ENCODE measurements at regions not wholly inside any gene's neighbourhood (a gene's known extent, or its start where the extent isn't known, plus 50 kb on each side); places are given as distances from the start of the nearest gene placed in this dataset.

GRCh38 chr2:41884718-41885117 is 163.1 kb upstream of the PKDCC start:
- Histone ChIP-seq H3K27me3 (replicated peaks; ENCODE audit: insufficient read depth, low read depth, low read length, poor library complexity) (no peaks in the 10 kb centered on the region), H3K4me1 (ENCODE audit: insufficient read depth, low read length, poor library complexity, severe bottlenecking) (no peaks in the 10 kb centered on the region), H3K9me3 (ENCODE audit: low read depth, low read length, poor library complexity, severe bottlenecking) (no peaks in the 10 kb centered on the region), H3K36me3 (ENCODE audit: insufficient read depth, low read length, poor library complexity, severe bottlenecking) (no peaks in the 10 kb centered on the region), H3K4me3 (ENCODE audit: low read depth, low read length, poor library complexity, severe bottlenecking) (no peak overlapping the region), H3K27ac (ENCODE audit: low read depth, low read length, poor library complexity, severe bottlenecking) (no peak overlapping the region)
- CTCF ChIA-PET: no interaction called here
- no TSS peak for BruUV-seq (replicated peaks)
- intact Hi-C loops (cut with micrococcal nuclease; ENCODE audit: unreplicated experiment): no loop called here
- POLR2A ChIA-PET (ENCODE audit: low non-redundant PET): no interaction called here
- no peak for DNase-seq (ENCODE audit: low spot score)
- TF ChIP-seq, protein P1, sequence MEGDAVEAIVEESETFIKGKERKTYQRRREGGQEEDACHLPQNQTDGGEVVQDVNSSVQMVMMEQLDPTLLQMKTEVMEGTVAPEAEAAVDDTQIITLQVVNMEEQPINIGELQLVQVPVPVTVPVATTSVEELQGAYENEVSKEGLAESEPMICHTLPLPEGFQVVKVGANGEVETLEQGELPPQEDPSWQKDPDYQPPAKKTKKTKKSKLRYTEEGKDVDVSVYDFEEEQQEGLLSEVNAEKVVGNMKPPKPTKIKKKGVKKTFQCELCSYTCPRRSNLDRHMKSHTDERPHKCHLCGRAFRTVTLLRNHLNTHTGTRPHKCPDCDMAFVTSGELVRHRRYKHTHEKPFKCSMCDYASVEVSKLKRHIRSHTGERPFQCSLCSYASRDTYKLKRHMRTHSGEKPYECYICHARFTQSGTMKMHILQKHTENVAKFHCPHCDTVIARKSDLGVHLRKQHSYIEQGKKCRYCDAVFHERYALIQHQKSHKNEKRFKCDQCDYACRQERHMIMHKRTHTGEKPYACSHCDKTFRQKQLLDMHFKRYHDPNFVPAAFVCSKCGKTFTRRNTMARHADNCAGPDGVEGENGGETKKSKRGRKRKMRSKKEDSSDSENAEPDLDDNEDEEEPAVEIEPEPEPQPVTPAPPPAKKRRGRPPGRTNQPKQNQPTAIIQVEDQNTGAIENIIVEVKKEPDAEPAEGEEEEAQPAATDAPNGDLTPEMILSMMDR (conservative IDR thresholded peaks at IDR 0.05; ENCODE audit: low read depth, low read length): no peak
- TF ChIP-seq EZH2 (IDR thresholded peaks at IDR 0.05; ENCODE audit: borderline replicate concordance, low read depth, low read length, poor library complexity, severe bottlenecking): no peak

GRCh38 chr2:41886145-41886664 is 161.6 kb upstream of the PKDCC start:
- Histone ChIP-seq H3K27ac (ENCODE audit: low read depth, low read length, poor library complexity, severe bottlenecking) (no peak overlapping the region), H3K9me3 (ENCODE audit: low read depth, low read length, poor library complexity, severe bottlenecking) (no peaks in the 10 kb centered on the region), H3K36me3 (ENCODE audit: insufficient read depth, low read length, poor library complexity, severe bottlenecking) (no peaks in the 10 kb centered on the region), H3K4me3 (ENCODE audit: low read depth, low read length, poor library complexity, severe bottlenecking) (no peak overlapping the region), H3K27me3 (replicated peaks; ENCODE audit: insufficient read depth, low read depth, low read length, poor library complexity) (no peaks in the 10 kb centered on the region), H3K4me1 (ENCODE audit: insufficient read depth, low read length, poor library complexity, severe bottlenecking) (no peaks in the 10 kb centered on the region)
- ChIA-PET POLR2A (ENCODE audit: low non-redundant PET) (no interaction called here), CTCF (interaction anchor here (0.7 kb wide), 1 partner anchor 194 kb away, joined by 4 read pairs; no protein-coding TSS in a partner anchor)
- BruUV-seq (replicated peaks): no TSS peak
- intact Hi-C loops (cut with micrococcal nuclease; ENCODE audit: unreplicated experiment): no loop called here
- TF ChIP-seq, protein P1 (conservative IDR thresholded peaks at IDR 0.05; ENCODE audit: low read depth, low read length): no peak
- no peak for TF ChIP-seq EZH2 (IDR thresholded peaks at IDR 0.05; ENCODE audit: borderline replicate concordance, low read depth, low read length, poor library complexity, severe bottlenecking)
- no peak for DNase-seq (ENCODE audit: low spot score)

- H3K36me3 ChIP-seq (ENCODE audit: insufficient read depth, low read length, poor library complexity, severe bottlenecking): no peaks in the 10 kb centered on the region
- no peaks in the 10 kb centered on the region for H3K27me3 ChIP-seq (replicated peaks; ENCODE audit: insufficient read depth, low read depth, low read length, poor library complexity)
- H3K27ac ChIP-seq (ENCODE audit: low read depth, low read length, poor library complexity, severe bottlenecking): no peak overlapping the region
- POLR2A ChIA-PET (ENCODE audit: low non-redundant PET): no interaction called here
- no peak overlapping the region for H3K4me3 ChIP-seq (ENCODE audit: low read depth, low read length, poor library complexity, severe bottlenecking)
- intact Hi-C loops (cut with micrococcal nuclease; ENCODE audit: unreplicated experiment): no loop called here
- no peaks in the 10 kb centered on the region for H3K4me1 ChIP-seq (ENCODE audit: insufficient read depth, low read length, poor library complexity, severe bottlenecking)
- CTCF ChIA-PET: interaction anchor here (0.6 kb wide), 1 partner anchor 106 kb away, joined by 3 read pairs; no protein-coding TSS in a partner anchor
- TF ChIP-seq, protein P1 (conservative IDR thresholded peaks at IDR 0.05; ENCODE audit: low read depth, low read length): no peak
- BruUV-seq (replicated peaks): no TSS peak
- H3K9me3 ChIP-seq (ENCODE audit: low read depth, low read length, poor library complexity, severe bottlenecking): no peaks in the 10 kb centered on the region
- no peak for DNase-seq (ENCODE audit: low spot score)
These were observed 161.1 kb upstream of the PKDCC start for GRCh38 chr2:41886757-41887156.

All from A673 (cell line).